ENCODE measurements at regions not wholly inside any gene's neighbourhood (a gene's known extent, or its start where the extent isn't known, plus 50 kb on each side); places are given as distances from the start of the nearest gene placed in this dataset.
"Not testable (repeated sequence)": the region's sequence is repeated elsewhere in the genome, so short reads cannot be mapped to it uniquely, and the experiment has no call there.

DNA sequence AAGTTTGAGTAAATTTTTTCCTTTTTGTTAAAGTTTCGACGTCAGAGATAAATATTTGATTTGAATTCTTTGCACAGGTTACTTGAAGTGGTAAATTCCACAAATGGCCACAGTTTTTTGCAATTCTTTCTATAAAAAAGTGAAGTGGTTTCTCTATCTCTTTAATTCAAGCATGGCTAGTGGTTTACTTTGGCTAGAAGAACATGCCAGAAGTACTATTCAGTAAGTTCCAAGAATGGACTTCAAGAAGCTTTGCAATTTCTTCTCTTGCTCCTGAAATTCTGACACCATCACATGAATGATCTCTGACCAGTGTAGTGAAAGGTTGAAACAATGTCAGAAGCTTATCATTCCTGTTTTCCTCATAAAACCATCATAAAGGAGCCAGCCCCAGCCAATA lies 55.7 kb upstream of the RNPC3 start:
- DNase-seq, result no peak

DNA sequence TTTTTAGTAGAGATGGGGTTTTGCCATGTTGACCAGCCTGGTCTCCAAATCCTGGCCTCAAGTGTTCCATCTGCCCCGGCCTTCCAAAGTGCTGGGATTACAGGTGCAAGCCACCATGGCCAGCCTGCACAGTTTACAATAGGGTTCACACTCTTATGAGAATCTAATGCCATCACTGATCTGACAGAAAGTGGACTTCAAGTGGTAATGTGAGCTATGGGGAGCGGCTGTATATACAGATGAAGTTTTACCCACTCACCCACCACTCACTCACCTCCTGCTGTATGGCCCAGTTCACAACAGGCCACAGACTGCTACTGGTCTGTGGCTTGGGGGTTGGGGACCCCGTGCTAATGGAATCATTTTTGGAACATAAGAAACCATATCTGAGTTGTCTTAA lies 58.4 kb upstream of the RNPC3 start:
- DNase-seq, result no peak

DNA sequence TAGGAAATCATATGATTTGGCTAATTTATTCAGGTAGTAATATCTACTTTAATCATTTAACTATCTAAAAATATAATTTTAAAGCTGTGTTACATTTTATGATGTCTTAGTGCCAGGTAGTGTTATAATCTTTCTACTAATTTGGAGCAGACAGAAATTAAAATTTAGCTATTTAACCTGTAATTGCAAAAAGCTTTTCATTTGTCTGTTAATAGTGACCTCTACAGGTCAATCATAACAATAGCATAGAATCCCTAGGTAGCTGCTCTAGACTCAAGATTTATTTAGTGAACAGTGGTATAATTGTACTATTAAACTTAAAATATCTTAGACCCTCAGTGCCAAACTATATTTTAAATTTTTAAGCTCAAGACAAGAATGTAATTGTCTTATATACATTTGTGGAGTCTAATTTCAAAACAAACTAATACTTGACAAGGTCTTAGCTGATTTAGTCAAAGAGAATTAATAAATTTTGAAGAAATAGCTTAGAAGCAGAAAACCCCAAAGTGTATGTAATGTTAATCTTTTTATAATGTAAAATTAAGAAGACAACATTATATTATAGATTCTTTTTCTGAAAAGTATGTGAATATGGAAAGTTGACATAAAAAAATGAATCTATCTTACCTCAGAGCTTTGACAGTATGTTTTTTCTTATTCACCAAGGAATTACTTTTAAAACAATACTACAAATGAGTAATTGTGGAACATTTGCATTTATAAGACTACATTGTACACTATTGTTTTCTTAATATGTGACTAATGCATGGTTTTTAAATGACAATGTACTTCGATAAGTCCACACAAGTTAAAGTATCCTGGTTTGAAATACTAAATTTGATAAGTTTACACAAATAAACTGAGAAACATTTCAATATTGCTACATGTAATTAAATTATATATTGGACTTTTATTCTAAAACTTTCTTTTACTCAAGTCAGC lies 64.1 kb upstream of the RNPC3 start:
- peak; percentile 3 for DNase-seq

DNA sequence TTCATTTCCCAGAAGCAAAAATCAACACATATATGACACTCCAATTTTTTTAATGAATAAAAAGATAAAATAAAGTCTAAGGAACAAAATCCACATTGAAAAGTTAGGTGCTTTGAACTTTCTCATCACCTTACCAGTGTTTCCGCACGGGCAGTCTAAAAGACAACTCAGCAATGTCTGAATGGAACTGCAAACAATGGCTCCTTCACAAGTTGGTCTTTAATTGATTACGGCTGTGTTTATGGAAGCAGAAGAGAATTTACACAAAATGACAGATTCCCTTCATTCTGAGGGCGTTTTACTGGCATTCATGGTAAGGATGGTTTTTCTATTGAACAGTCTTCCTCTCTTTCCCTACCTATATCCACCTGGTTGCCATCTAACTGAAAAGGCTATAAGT lies 65.0 kb upstream of the RNPC3 start:
- no peak for DNase-seq

DNA sequence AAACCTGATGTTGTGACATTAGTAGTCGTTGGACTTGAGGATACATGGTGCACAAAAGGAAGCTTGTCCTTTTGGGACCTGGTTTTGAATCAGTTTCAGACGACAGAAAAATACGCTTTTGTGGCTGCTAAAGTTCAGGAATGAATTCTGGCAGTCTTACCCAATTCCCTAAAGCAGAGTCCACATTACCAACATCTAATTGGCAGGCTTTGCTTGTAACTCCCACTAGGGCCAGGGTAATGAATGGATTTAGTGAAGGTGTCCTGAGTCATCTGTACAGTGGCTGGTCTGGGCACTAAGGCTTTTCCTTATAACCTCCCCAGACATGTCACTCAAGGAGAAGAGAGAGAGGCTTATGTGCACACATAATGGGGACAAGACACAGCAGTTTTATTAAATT lies 66.2 kb upstream of the RNPC3 start:
- peak; percentile 17 for DNase-seq

DNA sequence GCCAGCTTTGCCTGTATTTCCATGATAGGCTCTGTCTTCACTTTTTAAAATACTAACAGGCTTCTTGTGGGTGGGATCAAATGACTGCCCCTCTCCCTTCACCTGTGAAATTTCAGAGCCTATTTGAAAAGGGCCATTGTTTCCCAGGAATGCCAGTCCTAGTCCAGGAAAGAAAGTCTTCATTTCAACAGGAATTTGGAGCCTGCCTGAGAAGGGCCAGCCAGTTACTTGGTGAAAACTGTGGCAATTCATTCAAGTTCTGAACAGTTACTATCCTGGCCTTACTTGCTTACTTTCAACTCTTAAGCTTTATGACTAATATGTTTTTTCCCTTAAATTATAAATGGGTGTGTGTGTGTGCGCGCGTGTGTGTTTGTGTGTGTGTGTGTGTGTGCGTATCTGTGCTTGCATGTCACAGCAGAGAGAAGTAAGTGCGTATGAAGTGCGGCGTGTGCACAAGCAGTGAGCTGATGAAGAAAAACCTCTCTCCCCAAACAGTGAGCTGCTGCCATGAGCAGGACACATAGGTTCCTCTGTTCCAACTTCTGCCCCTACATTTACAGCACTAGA lies 67.5 kb upstream of the RNPC3 start:
- DNase-seq, result no peak

DNA sequence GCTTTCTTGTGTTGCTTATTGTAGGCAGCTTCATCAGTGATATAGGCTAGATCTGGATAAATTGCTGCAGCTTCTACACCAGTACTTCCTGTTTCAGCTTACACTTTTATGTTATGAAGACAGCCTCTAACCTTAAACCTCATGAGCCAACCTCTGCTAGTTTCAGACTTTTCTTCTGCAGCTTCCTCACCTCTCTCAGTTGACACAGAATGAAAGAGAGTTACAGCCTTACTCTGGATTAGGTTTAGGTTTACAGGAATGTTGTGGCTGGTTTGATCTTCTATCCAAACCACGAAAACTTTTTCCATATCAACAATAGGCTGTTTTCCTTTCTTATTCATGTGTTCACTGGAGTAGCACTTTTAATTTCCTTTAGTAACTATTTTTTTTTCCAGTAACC lies 76.9 kb upstream of the RNPC3 start:
- no peak for DNase-seq

DNA sequence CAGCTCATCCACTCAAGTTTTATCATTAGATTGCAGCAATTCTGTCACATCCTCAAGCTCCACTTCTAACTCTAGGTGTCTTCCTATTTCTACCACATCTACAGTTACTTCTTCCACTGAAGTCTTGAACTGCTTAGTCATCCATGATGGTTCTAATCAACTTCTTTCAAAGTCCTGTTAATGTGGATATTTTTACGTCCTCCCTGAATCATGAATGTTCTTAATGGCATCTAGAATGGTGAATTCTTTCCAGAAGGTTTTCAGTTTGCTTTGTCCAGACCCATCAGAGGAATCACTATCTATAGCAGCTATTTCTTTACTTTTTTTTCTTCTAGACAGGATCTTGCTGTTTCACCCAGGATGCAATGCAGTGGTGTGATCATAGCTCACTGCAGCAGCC lies 78.0 kb upstream of the RNPC3 start:
- DNase-seq, result no peak

DNA sequence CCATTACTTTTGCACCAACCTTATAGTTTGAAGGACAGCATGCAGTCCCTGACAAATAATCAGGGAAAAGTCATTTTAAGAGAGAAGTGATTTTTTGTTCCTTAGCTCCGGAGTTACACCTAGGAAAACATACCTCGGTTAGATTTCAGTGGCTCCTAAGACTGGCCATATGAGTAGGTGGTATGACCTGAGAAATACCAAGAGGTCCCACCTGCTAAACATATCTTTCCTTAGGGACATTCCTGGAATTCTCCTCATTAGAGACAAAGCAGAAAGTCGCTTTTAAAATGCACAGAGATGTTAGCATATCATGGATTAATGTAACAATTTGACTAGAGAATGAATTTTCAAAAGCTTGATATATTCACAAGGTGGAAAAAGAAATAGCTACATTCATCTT lies 84.2 kb upstream of the RNPC3 start:
- no peak for DNase-seq

DNA sequence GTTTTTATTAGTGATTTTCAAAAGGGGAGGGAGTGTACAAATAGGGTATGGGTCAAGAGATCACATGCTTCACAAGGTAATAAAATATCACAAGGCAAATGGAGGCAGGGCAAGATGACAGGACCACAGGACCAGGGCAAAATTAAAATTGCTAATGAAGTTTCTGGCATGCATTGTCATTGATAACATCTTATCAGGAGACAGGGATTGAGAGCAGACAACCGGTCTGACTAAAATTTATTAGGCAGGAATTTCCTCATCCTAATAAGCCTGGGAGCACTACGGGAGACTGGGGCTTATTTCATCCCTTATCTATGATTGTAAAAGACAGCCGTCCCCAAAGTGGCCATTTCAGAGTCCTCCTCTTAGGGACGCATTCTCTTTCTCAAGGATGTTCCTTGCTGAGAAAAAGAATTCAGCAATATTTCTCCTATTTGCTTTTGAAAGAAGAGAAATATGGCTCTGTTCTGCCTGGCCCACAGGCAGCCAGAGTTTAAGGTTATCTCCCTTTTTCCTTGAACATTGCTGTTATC lies 88.9 kb upstream of the RNPC3 start:
- not testable (repeated sequence) for DNase-seq

DNA sequence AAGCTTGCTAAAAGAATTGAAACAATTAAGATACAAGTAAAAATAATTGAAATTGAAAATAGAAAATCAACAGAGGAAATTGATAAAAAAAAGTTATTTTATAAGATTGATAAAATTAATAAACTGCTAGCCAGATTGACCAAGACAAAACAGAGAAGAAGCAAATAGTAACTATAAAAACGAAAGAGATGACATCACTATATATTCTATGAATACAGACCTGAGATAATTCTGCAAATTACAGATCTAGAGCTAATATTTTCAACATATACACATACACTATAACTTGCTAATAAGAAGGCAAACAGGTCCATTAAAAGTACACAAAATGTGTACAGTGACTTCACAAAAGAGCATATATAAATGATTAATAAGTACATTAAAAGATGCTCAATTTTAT lies 90.1 kb upstream of the RNPC3 start:
- DNase-seq, result no peak

DNA sequence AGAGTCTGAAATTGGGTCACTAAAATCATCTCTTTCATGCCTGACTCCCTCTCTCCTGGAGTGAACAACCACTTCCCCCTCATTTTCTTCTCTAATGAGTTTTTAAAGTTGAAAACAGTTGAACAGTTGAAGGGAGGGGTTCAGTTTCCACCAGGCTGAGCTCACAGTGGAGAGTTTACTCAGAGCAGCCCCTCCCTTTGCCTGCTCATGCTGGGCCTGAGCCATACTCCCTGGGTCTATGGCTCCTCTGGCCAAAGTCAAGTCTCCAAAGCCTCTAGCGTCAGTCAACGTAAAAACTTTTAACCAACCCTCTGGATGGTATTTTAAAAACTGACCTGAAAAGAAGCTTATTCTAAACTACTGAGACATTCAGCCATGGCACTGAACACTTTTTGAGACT lies 100.8 kb upstream of the RNPC3 start:
- no peak for DNase-seq

DNA sequence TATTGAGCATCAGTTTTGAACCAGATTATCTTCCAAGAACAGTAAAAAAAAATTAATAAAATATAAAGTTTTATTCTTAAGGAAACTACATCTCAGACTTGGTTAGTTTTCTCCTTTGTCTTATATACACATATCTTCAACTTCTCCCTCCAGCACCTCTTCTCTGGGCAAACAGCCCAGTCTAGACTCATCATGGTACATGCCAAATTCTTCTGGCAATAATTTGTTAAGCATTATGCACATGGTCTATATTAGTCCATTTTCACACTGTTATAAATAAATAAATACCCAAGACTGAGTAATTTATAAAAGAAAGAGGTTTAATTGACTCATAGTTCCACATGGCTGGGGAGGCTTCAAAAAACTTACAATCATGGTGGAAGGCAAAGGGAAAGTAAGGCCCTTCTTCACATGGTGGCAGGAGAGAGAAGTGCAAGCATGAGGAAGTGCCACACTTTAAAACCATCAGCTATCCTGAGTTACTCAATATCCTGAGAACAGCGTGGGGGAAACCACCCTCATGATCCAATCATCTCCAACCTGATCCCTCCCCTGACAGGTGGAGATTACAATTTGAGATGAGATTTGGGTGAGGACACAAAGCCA lies 108.7 kb upstream of the RNPC3 start:
- DNase-seq, result no peak

DNA sequence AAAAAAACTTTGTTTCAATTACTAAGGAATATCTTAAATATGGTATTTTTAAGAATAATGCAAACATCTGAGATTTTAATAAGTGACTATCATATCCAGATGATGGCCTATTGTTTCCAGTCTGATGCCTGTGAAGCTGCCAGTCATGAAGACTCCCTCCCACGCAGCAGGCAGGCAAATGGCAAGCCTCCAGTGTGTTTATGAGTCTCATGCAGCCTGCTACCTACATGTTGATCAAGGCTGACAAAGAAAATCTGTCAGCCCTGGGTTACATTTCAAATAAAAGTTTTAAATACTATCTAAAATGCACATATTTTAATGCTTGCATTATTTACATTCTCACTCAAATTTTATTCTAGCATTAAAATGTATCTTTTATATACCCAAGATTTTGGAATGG lies 137.6 kb upstream of the RNPC3 start:
- no peak for DNase-seq

DNA sequence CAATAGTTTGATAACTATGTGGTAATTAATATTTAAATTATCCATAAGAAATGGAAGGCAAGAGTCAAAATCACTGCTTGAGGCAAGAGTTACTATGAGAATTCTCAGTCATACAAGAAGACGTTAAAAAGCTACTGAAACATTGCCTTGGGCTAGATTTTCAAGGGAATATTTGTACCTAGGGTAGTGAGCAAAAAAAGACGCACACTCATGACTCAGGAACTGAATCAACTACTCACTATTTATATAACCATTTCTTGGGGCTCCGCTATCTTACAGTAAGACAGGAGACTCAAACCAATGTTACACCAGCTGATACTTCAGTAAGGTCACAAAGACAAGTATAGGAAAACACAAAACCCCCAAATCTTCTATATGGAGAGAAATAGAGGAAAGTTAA lies 151.5 kb upstream of the RNPC3 start:
- DNase-seq, result no peak

DNA sequence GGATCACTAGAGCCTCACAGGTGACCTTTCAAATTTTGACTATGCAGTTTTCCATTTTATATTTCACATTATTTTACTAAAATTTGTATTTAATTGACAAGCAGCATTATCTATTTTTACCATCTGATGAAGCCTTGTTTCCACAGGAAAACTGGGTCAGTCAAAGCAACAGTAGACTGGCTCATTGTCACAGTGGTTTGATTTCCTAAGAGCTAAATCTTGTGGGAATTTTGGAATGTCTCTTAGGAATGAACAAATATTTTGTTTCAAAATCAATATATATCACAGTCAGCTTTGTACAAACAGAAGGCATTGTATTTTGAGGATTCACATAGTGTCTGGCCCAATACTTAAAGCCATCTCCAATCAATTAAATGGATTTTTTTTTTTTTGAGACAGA lies 152.6 kb upstream of the RNPC3 start:
- DNase-seq, result no peak

DNA sequence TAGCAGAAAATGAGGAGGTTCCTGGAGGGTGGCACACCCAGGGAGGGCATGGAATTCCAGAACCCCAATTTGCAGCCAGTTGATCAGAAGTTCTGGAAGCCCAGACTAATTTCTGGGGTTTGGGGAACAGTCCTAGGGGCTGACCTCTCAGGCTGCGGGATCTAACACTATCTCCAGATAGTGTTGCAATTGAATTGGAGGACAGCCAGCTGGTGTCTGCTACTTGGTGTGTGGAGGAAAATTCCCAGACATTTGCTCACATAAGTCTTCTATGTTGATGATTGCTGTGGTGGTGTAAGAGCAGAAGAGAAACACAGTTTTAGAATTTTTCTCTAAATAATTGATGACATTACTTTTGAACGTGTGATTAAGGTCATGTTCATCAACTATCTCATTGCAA lies 154.3 kb upstream of the RNPC3 start:
- no peak for DNase-seq

DNA sequence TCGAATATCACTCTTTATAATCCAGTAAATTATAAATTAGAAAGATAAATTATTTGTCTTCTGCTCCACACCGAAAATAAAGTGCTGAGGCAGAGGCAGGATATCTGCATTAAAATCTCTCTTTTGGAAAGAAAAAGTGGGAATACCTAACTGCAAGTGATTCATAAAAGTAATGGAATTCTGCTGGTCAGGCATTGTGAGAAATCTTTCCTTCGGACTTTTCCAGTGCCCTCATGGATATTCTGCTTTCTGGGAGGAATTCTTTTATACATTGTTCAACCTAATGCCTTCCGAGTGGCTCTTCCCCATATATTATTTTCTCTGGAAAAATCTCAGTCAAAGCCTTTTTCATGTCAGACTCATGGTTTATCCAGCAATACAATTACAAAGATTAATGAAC lies 158.3 kb upstream of the RNPC3 start:
- no peak for DNase-seq

DNA sequence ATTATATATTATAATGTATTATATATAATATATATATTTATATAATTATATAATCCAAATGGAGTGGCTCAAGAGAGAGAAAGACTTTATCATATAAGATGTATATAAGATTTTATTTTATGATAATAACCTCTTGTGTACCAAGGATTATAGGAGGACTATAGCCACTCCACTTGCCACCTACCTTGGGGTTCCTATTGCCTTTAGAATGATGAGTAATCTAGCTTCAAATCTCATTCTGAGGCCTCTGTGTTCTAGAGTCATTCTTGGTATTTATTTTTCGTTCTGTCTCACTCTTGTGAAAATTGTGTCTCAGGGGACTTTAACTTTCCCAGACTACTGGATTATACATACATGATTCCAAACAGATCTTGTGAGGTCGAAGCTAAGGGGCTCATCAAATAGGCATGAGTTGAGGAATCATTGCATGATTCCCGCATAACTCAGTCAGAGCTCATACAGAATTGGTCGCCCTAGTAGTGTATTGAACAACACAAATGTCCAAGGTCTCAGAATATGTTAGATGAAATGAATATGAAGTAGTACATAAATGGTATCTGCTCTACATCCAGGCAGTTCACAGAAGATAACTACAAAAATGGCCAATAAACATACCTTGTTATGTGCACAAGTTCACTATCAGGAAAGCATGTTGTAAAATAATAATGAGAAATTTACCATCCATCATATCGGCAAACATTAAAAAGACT lies 159.5 kb upstream of the RNPC3 start:
- no peak for DNase-seq

DNA sequence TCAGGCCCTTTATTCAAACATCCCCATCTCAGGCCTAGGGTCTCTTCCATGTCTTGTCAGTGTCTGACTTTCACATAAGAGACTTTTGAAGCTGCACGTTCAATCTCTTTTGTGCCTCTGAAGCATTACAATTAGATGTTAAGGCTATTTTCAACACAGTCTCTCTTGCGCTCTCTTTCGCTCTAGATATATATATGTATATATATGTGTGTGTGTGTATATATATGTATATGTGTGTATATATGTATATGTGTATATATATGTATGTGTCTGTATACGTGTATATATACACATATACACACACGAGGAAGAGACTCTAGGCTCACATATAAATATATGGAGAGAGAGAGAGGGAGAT lies 162.5 kb upstream of the RNPC3 start:
- DNase-seq, result no peak

DNA sequence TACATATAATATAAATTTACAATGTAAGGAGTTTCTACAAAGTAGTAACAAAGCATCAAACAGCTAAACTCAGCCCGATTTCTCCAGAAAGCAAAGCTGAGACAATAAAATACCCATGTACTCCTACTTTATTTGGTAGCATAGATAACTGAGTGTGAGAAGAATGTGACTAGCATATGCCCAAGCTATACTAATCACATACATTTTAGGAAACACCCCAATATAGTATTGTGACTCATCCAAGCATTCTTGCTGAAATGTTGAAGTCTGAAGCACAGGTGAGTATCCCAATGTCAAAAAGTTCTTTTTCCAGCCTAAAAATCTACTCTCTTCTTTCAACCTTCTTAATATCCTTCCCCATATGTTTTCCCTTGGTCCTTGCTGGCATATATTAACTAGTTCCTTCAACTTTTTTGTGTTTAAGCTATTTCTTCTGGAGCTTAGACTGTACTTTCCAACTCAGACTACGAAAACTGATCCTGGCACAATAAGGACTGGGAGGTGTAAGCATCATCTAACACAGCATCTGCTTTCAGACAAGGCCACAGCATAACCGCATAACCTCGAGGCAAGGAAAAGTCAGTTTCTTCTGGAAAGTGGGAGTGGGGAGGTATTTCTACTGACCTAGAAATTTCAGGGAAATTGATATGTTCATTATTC lies 163.0 kb upstream of the RNPC3 start:
- DNase-seq, result no peak

DNA sequence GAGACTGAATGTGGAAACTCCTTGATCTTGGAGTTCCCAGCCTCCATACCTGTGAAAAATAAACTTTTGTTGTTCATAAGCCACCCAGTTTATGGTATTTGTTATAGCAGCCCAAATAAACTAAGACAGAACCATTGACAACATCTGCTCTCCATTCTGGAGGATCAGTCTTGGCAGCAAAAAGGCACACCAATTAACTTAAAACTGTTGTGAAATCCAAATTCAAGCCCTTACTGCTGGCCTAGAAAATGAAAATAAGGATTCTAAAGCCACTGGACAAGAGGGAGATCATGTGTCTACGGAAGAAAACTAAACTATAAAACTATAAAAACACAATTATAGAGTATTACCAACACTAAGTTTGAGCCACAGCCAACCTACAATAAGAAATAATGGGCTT lies 172.1 kb upstream of the RNPC3 start:
- DNase-seq, result no peak

DNA sequence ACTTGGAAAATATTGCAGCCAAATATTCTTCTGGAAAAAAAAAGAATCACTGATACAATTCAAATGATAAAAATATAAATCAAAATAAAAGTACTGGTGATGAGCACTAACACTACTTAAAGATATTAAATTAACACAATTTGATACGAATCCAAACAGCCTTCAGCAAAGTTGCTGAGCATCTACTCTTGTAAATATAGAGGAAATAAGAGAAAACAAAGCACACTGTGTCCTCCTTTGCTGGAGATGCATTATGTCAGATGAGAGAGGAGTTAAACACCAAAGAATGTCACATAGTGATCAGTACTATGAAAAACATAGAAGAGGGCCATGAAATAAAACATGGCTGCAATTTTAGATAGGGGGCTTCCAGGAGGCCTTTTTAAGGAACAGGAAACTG lies 177.4 kb upstream of the RNPC3 start:
- DNase-seq, result no peak
